Lower lobe of right lung (tissue), 2 donors: ENCODE measurements at regions not wholly inside any gene's neighbourhood (a gene's known extent, or its start where the extent isn't known, plus 50 kb on each side); places are given as distances from the start of the nearest gene placed in this dataset.

ENCODE experiments used
- ATAC-seq, 2 donors: fragments of 200-7000 bp; cut with Tn5 transposase; one replicate each; pipeline ENCODE4 v1.9.1; 2020 to 2022; ENCODE audit warnings: mild to moderate bottlenecking in 2 of 2, moderate library complexity in 2 of 2
- DNase-seq: peaks from one replicate; pipeline ENCODE4 v3.0.0-alpha.2; 2020
- H3K27ac ChIP-seq: fragments of 200-600 bp; one replicate; pipeline ENCODE4 v1.8.0; 2022
- H3K27me3 ChIP-seq: fragments of 200-600 bp; one replicate; pipeline ENCODE4 v1.8.0; 2022; ENCODE audit warnings: low read depth
- H3K36me3 ChIP-seq: fragments of 200-600 bp; one replicate; pipeline ENCODE4 v1.8.0; 2022; ENCODE audit warnings: mild to moderate bottlenecking
- H3K4me1 ChIP-seq: fragments of 200-600 bp; one replicate; pipeline ENCODE4 v1.8.0; 2022
- H3K4me3 ChIP-seq: fragments of 200-600 bp; one replicate; pipeline ENCODE4 v1.8.0; 2022; ENCODE audit warnings: mild to moderate bottlenecking
- H3K9me3 ChIP-seq: fragments of 200-600 bp; one replicate; pipeline ENCODE4 v1.8.0; 2022
- CTCF ChIP-seq: fragments of 200-600 bp; IDR thresholded peaks from one replicate; pipeline ENCODE4 v1.8.0; 2022; ENCODE audit warnings: antibody characterized with exemption, mild to moderate bottlenecking
- intact Hi-C: fragments of 100-400 bp; cut with DNase I; formaldehyde crosslinking; loops from one replicate; pipeline ENCODE4 v1.11.0; 2022
- donor health status: DM: no; HTN: yes; CAD: no; lungs with severe emphysema.

- no peaks in the 10 kb centered on the region for H3K27me3 ChIP-seq
- H3K27ac ChIP-seq: no peak overlapping the region
- intact Hi-C loops: no loop called here
- no peaks in the 10 kb centered on the region for H3K9me3 ChIP-seq
- H3K4me3 ChIP-seq: no peak overlapping the region
- no peak for TF ChIP-seq CTCF
- DNase-seq: no peak
- no peaks in the 10 kb centered on the region for H3K36me3 ChIP-seq
- no peaks in the 10 kb centered on the region for H3K4me1 ChIP-seq
- ATAC-seq: no peak
Measured at GRCh38 chr10:56507033-56507432, 146.0 kb upstream of the ZWINT start.

GRCh38 chr10:56505555-56505954, 144.5 kb upstream of the ZWINT start:
- Histone ChIP-seq H3K36me3 (no peaks in the 10 kb centered on the region), H3K4me3 (no peak overlapping the region), H3K9me3 (no peaks in the 10 kb centered on the region), H3K27ac (no peak overlapping the region), H3K4me1 (no peaks in the 10 kb centered on the region), H3K27me3 (no peaks in the 10 kb centered on the region)
- intact Hi-C loops: no loop called here
- no peak for TF ChIP-seq CTCF
- no peak for ATAC-seq
- DNase-seq: no peak

GRCh38 chr10:56496186-56496486, 135.1 kb upstream of the ZWINT start:
- TF ChIP-seq CTCF: no peak
- intact Hi-C loops: no loop called here
- Histone ChIP-seq H3K27me3 (no peaks in the 10 kb centered on the region), H3K9me3 (no peaks in the 10 kb centered on the region), H3K4me3 (no peak overlapping the region), H3K4me1 (no peaks in the 10 kb centered on the region), H3K27ac (no peak overlapping the region), H3K36me3 (no peaks in the 10 kb centered on the region)
- ATAC-seq (no peak), DNase-seq (no peak)

GRCh38 chr10:56487746-56488145, 126.7 kb upstream of the ZWINT start:
- TF ChIP-seq CTCF: no peak
- no peaks in the 10 kb centered on the region for H3K36me3 ChIP-seq
- H3K4me3 ChIP-seq: no peak overlapping the region
- no peak overlapping the region for H3K27ac ChIP-seq
- no peaks in the 10 kb centered on the region for H3K9me3 ChIP-seq
- H3K4me1 ChIP-seq: no peaks in the 10 kb centered on the region
- H3K27me3 ChIP-seq: no peaks in the 10 kb centered on the region
- DNase-seq (no peak), ATAC-seq (no peak)
- intact Hi-C loops: no loop called here

GRCh38 chr10:56481521-56482091, 120.5 kb upstream of the ZWINT start:
- Histone ChIP-seq H3K27ac (no peak overlapping the region), H3K4me3 (no peak overlapping the region), H3K9me3 (no peaks in the 10 kb centered on the region), H3K36me3 (no peaks in the 10 kb centered on the region), H3K27me3 (no peaks in the 10 kb centered on the region), H3K4me1 (no peaks in the 10 kb centered on the region)
- no peak for ATAC-seq
- DNase-seq: no peak
- TF ChIP-seq CTCF: no peak
- intact Hi-C loops: no loop called here

- Histone ChIP-seq H3K4me3 (no peak overlapping the region), H3K9me3 (no peaks in the 10 kb centered on the region), H3K36me3 (no peaks in the 10 kb centered on the region), H3K27me3 (no peaks in the 10 kb centered on the region), H3K27ac (no peak overlapping the region), H3K4me1 (no peaks in the 10 kb centered on the region)
- intact Hi-C loops: no loop called here
- DNase-seq (no peak), ATAC-seq (no peak)
- no peak for TF ChIP-seq CTCF
Measured at GRCh38 chr10:56472978-56473377, 111.9 kb upstream of the ZWINT start.
